Glutamatergic neuron (in vitro differentiated cells): ENCODE measurements at regions not wholly inside any gene's neighbourhood (a gene's known extent, or its start where the extent isn't known, plus 50 kb on each side); places are given as distances from the start of the nearest gene placed in this dataset.

Experiments
- DNase-seq: peaks from one replicate; pipeline ENCODE4 v3.0.0; 2022
- H3K27ac Mint-ChIP-seq: one replicate; pipeline ENCODE4 v1.8.0; 2020; ENCODE audit warnings: mild to moderate bottlenecking, mixed read lengths, inconsistent platforms; ENCODE audit not compliant: unreplicated experiment
- H3K27me3 Mint-ChIP-seq: one replicate; pipeline ENCODE4 v1.8.0; 2020; ENCODE audit warnings: mild to moderate bottlenecking, moderate library complexity, mixed read lengths, inconsistent platforms; ENCODE audit not compliant: unreplicated experiment
- H3K36me3 Mint-ChIP-seq: one replicate; pipeline ENCODE4 v1.8.0; 2020; ENCODE audit warnings: mild to moderate bottlenecking, mixed read lengths, inconsistent platforms; ENCODE audit not compliant: unreplicated experiment
- H3K4me1 Mint-ChIP-seq: one replicate; pipeline ENCODE4 v1.8.0; 2020; ENCODE audit warnings: mild to moderate bottlenecking, low read depth, mixed read lengths, inconsistent platforms; ENCODE audit not compliant: unreplicated experiment
- H3K4me3 Mint-ChIP-seq: one replicate; pipeline ENCODE4 v1.8.0; 2020; ENCODE audit warnings: mild to moderate bottlenecking, mixed read lengths, inconsistent platforms; ENCODE audit not compliant: unreplicated experiment
- H3K9me3 Mint-ChIP-seq: one replicate; pipeline ENCODE4 v1.8.0; 2020; ENCODE audit warnings: mild to moderate bottlenecking, moderate library complexity, mixed read lengths, inconsistent platforms; ENCODE audit not compliant: unreplicated experiment
- CTCF ChIP-seq: fragments of 200-600 bp; sonication (generic); IDR thresholded peaks from one replicate; pipeline ENCODE4 v1.5.0; 2021; ENCODE audit not compliant: partially characterized antibody, unreplicated experiment

GRCh38 chr11:69352715-69353319 lies 58.9 kb downstream of the MYEOV start:
- Mint-ChIP-seq H3K27me3 (peaks cover 12% of the 10 kb centered on the region), H3K4me3 (peak overlapping the region; percentile 19), H3K27ac (peak overlapping the region; percentile 75), H3K9me3 (peaks cover 10% of the 10 kb centered on the region), H3K36me3 (peaks cover 4% of the 10 kb centered on the region), H3K4me1 (peaks cover 24% of the 10 kb centered on the region)
- TF ChIP-seq CTCF = no peak
- DNase-seq = no peak

DNA sequence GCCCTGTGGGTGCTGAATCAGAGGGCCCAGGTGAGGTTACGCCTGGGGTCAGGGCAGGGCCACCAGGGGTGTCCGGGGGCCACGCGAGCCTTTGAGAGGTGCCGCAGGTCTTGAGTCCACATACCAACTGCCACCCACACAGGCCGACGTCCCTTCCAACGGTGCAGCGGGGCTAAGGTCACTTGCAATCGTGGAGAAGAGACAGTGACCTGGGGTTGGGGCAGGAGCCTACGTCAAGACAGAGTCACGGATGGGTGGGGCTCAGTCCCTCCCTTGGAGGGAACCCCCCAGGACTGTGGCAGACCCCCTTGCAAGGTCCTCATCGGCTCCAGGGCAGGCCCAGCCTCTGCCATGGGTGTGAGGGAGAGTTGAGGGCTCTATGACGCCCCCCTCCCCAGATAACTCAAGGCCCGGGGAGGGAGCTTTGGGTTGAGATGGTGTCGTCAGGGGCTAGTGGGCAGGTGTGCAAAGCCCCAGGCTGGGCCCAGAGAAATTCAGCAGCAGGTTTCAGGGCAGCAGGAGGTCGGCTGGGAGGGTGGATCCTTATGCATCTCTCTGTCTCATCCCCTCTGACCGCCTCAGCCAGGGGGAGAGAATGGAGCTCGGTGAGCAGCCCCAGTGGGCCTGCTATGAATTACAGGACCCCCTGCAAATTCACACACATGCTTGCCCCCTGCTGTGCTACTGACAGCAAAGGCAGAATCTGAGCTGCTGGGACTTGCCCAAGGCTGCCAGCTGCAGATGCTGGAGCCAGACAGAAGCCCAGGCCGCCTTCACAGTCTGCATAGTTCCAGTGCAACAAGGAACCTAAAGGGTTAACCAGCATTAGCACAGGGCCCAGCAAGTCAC lies 60.0 kb downstream of the MYEOV start:
- no peak for TF ChIP-seq CTCF
- Mint-ChIP-seq H3K27ac (peak overlapping the region; percentile 75), H3K4me3 (no peak overlapping the region), H3K36me3 (no peaks in the 10 kb centered on the region), H3K4me1 (peaks cover 22% of the 10 kb centered on the region), H3K27me3 (peaks cover 12% of the 10 kb centered on the region), H3K9me3 (peaks cover 13% of the 10 kb centered on the region)
- DNase-seq = peak; percentile 36

GRCh38 chr11:69354545-69354897 lies 60.6 kb downstream of the MYEOV start:
- no peak for TF ChIP-seq CTCF
- Mint-ChIP-seq H3K27me3 (peaks cover 12% of the 10 kb centered on the region), H3K4me3 (no peak overlapping the region), H3K36me3 (no peaks in the 10 kb centered on the region), H3K27ac (peak overlapping the region; percentile 75), H3K9me3 (peaks cover 13% of the 10 kb centered on the region), H3K4me1 (peaks cover 22% of the 10 kb centered on the region)
- DNase-seq = no peak

GRCh38 chr11:69355346-69355940 lies 61.5 kb downstream of the MYEOV start:
- no peak for DNase-seq
- peaks cover 21% of the 10 kb centered on the region for H3K4me1 Mint-ChIP-seq
- no peak overlapping the region for H3K4me3 Mint-ChIP-seq
- H3K9me3 Mint-ChIP-seq = peaks cover 13% of the 10 kb centered on the region
- H3K36me3 Mint-ChIP-seq = no peaks in the 10 kb centered on the region
- H3K27ac Mint-ChIP-seq = no peak overlapping the region
- no peak for TF ChIP-seq CTCF
- H3K27me3 Mint-ChIP-seq = peaks cover 12% of the 10 kb centered on the region
